GM23338 (cell line): ENCODE measurements at regions not wholly inside any gene's neighbourhood (a gene's known extent, or its start where the extent isn't known, plus 50 kb on each side); places are given as distances from the start of the nearest gene placed in this dataset.

Experiments used
- ATAC-seq: fragments of 200-7000 bp; cut with Tn5 transposase; 3 replicates; pipeline ENCODE4 v1.9.1; 2020
- DNase-seq: peaks from one replicate; pipeline ENCODE4 v3.0.0-alpha.2; 2015; ENCODE audit warnings: low spot score
- H2AFZ ChIP-seq: fragments of 200-600 bp; sonication (generic); 2 replicates; pipeline ENCODE4 v1.8.0; 2016; ENCODE audit warnings: antibody characterized with exemption, mild to moderate bottlenecking, moderate library complexity
- H3F3A ChIP-seq: fragments of 200-600 bp; sonication (generic); replicated peaks from 2 replicates; pipeline ENCODE4 v1.8.0; 2017; ENCODE audit warnings: antibody characterized with exemption, mixed run types, low read depth
- H3K27ac ChIP-seq: fragments of 200-600 bp; sonication (generic); 2 replicates; pipeline ENCODE4 v1.6.1; 2016; ENCODE audit warnings: low read depth
- H3K27me3 ChIP-seq: fragments of 200-600 bp; sonication (generic); 2 replicates; pipeline ENCODE4 v1.8.0; 2016; ENCODE audit warnings: mild to moderate bottlenecking, mixed run types, moderate library complexity; ENCODE audit not compliant: insufficient read depth
- H3K36me3 ChIP-seq: fragments of 200-600 bp; sonication (generic); 2 replicates; pipeline ENCODE4 v1.8.0; 2016; ENCODE audit warnings: mild to moderate bottlenecking; ENCODE audit not compliant: insufficient read depth
- H3K4me1 ChIP-seq: fragments of 200-600 bp; sonication (generic); 2 replicates; pipeline ENCODE4 v1.8.0; 2016; ENCODE audit warnings: mild to moderate bottlenecking, moderate library complexity; ENCODE audit not compliant: insufficient read depth
- H3K4me2 ChIP-seq: fragments of 200-600 bp; sonication (generic); 2 replicates; pipeline ENCODE4 v1.7.1; 2017; ENCODE audit warnings: mixed run types
- H3K4me3 ChIP-seq: fragments of 200-600 bp; sonication (generic); 2 replicates; pipeline ENCODE4 v1.6.1; 2016; ENCODE audit warnings: mixed run types
- H3K79me2 ChIP-seq: fragments of 200-600 bp; sonication (generic); replicated peaks from 2 replicates; pipeline ENCODE4 v1.8.0; 2017; ENCODE audit warnings: mild to moderate bottlenecking; ENCODE audit not compliant: insufficient read depth
- H3K9me2 ChIP-seq: fragments of 200-600 bp; sonication (generic); 2 replicates; pipeline ENCODE4 v1.8.0; 2017; ENCODE audit not compliant: insufficient read depth
- H4K20me1 ChIP-seq: fragments of 200-600 bp; sonication (generic); replicated peaks from 2 replicates; pipeline ENCODE4 v1.8.0; 2017; ENCODE audit warnings: mild to moderate bottlenecking; ENCODE audit not compliant: insufficient read depth
- H3K27ac Mint-ChIP-seq: 2 replicates; pipeline ENCODE4 v1.8.0; 2020; ENCODE audit warnings: inconsistent platforms, mild to moderate bottlenecking, moderate library complexity, mixed read lengths
- H3K27me3 Mint-ChIP-seq: 3 replicates; pipeline ENCODE4 v1.8.0; 2022; ENCODE audit warnings: low read depth, mild to moderate bottlenecking, moderate library complexity, mixed read lengths, inconsistent platforms; ENCODE audit not compliant: insufficient read depth, poor library complexity
- H3K36me3 Mint-ChIP-seq: 3 replicates; pipeline ENCODE4 v1.8.0; 2021; ENCODE audit warnings: low read depth, mild to moderate bottlenecking, inconsistent platforms, moderate library complexity, mixed read lengths
- H3K4me1 Mint-ChIP-seq: 3 replicates; pipeline ENCODE4 v1.8.0; 2020; ENCODE audit warnings: mild to moderate bottlenecking, inconsistent platforms, mixed read lengths
- H3K4me3 Mint-ChIP-seq: 3 replicates; pipeline ENCODE4 v1.8.0; 2021; ENCODE audit warnings: moderate library complexity, mild to moderate bottlenecking, inconsistent platforms, mixed read lengths
- H3K9me3 Mint-ChIP-seq: 3 replicates; pipeline ENCODE4 v1.8.0; 2020; ENCODE audit warnings: moderate library complexity, mild to moderate bottlenecking, inconsistent platforms, mixed read lengths
- CTCF ChIP-seq, 2 experiments: fragments of 200-600 bp in 1 of 2; sonication (generic) in 1 of 2; conservative IDR thresholded peaks; 2 replicates each; pipeline versions ENCODE4 v1.5.1 to v1.6.1; 2016 to 2017; ENCODE audit warnings: antibody characterized with exemption in 2 of 2, low read depth in 2 of 2, mild to moderate bottlenecking in 2 of 2, moderate library complexity in 1 of 2
- ETS1 ChIP-seq: IDR thresholded peaks from 2 replicates; pipeline ENCODE4 v1.6.1; 2016; ENCODE audit warnings: antibody characterized with exemption
- EZH2 ChIP-seq: fragments of 200-600 bp; sonication (generic); IDR thresholded peaks from one replicate; pipeline ENCODE4 v1.8.0; 2017; ENCODE audit warnings: antibody characterized with exemption, mild to moderate bottlenecking, low read depth; ENCODE audit not compliant: unreplicated experiment
- EZH2phosphoT487 ChIP-seq: fragments of 200-600 bp; sonication (generic); IDR thresholded peaks from one replicate; pipeline ENCODE4 v1.8.1; 2018; ENCODE audit warnings: antibody characterized with exemption; ENCODE audit not compliant: unreplicated experiment
- JUNB ChIP-seq: IDR thresholded peaks from one replicate; pipeline ENCODE4 v1.6.1; 2016; ENCODE audit warnings: antibody characterized with exemption; ENCODE audit not compliant: unreplicated experiment
- NANOG ChIP-seq: IDR thresholded peaks from 2 replicates; pipeline ENCODE4 v1.6.1; 2016; ENCODE audit warnings: antibody characterized with exemption, borderline replicate concordance
- POLR2AphosphoS5 ChIP-seq: IDR thresholded peaks from 2 replicates; pipeline ENCODE4 v1.6.1; 2016; ENCODE audit warnings: antibody characterized with exemption, low read depth
- REST ChIP-seq: IDR thresholded peaks from one replicate; pipeline ENCODE4 v1.6.1; 2018; ENCODE audit warnings: antibody characterized with exemption; ENCODE audit not compliant: unreplicated experiment
- STAT1 ChIP-seq: IDR thresholded peaks from one replicate; pipeline ENCODE4 v1.6.1; 2016; ENCODE audit warnings: antibody characterized with exemption; ENCODE audit not compliant: unreplicated experiment
- ZNF114 ChIP-seq: fragments of 250-450 bp; sonication (Bioruptor Pico); IDR thresholded peaks from 2 replicates; pipeline ENCODE4 v1.5.0; 2020; ENCODE audit warnings: mild to moderate bottlenecking, moderate library complexity

- TF ChIP-seq ETS1 (no peak), EZH2 (no peak), POLR2AphosphoS5 (no peak), JUNB (no peak), NANOG (no peak), ZNF114 (CRISPR knock-in tag) (no peak), STAT1 (no peak), REST (no peak)
Measured at GRCh38 chr1:80410233-80410632, 1390.5 kb upstream of the ADGRL2 start (continued).

- H3K27me3 Mint-ChIP-seq, result peaks cover 2% of the 10 kb centered on the region
- no peaks in the 10 kb centered on the region for H3K9me2 ChIP-seq
- no peak overlapping the region for H3K27ac ChIP-seq
- H3K4me2 ChIP-seq, result no peak overlapping the region
- H3F3A ChIP-seq, result no peaks in the 10 kb centered on the region
- no peak overlapping the region for H3K4me3 ChIP-seq
- H3K9me3 Mint-ChIP-seq, result peaks cover 23% of the 10 kb centered on the region
- DNase-seq, result no peak
- no peaks in the 10 kb centered on the region for H3K79me2 ChIP-seq
- peaks cover 3% of the 10 kb centered on the region; the same call in 1 of the 2 replicates for H3K36me3 ChIP-seq
- H3K4me1 ChIP-seq, result no peaks in the 10 kb centered on the region
- no peaks in the 10 kb centered on the region for H3K4me1 Mint-ChIP-seq
- no peak for ATAC-seq
- no peaks in the 10 kb centered on the region for H3K27me3 ChIP-seq
- no peaks in the 10 kb centered on the region for H4K20me1 ChIP-seq
- no peak overlapping the region for H3K27ac Mint-ChIP-seq
- no peak overlapping the region for H3K4me3 Mint-ChIP-seq
- H2AFZ ChIP-seq, result no peak overlapping the region
- H3K36me3 Mint-ChIP-seq, result peaks cover 13% of the 10 kb centered on the region
- TF ChIP-seq JUNB (no peak), EZH2phosphoT487 (no peak), REST (no peak), STAT1 (no peak), CTCF (conservative IDR thresholded peaks at IDR 0.05; ENCODE audit: low read depth in 2 of 2) (no peak)
Measured at GRCh38 chr1:80403471-80403893, 1397.0 kb upstream of the ADGRL4 start.
